Keratinocyte (primary cell): ENCODE measurements at regions not wholly inside any gene's neighbourhood (a gene's known extent, or its start where the extent isn't known, plus 50 kb on each side); places are given as distances from the start of the nearest gene placed in this dataset.

ENCODE experiments used
- DNase-seq: peaks from one replicate; pipeline ENCODE4 v3.0.0-alpha.2; 2011; ENCODE audit warnings: low read depth, missing footprints, low spot score
- FAIRE-seq: peaks from 2 replicates; lab custom pipeline; 2011; peaks lifted over from hg19 to GRCh38; lab: Jason Lieb, UNC
- H2AFZ ChIP-seq: 2 replicates; pipeline ENCODE4 v1.6.0; 2012; ENCODE audit warnings: low read length, control low read depth, inconsistent platforms; ENCODE audit not compliant: control insufficient read depth
- H3K27ac ChIP-seq: 2 replicates; pipeline ENCODE4 v1.5.1; 2011; ENCODE audit warnings: low read length; ENCODE audit not compliant: control insufficient read depth, insufficient read depth
- H3K27me3 ChIP-seq: 3 replicates; pipeline ENCODE4 v1.6.0; 2011; ENCODE audit warnings: low read length; ENCODE audit not compliant: control insufficient read depth, insufficient read depth; ENCODE audit errors: extremely low read depth
- H3K36me3 ChIP-seq, 2 experiments: 2 replicates in 1 of 2; 3 replicates in 1 of 2; pipeline ENCODE4 v1.5.1; 2011; ENCODE audit warnings: low read length in 2 of 2, mild to moderate bottlenecking in 1 of 2; ENCODE audit not compliant: control insufficient read depth in 2 of 2, insufficient read depth in 2 of 2; ENCODE audit errors: extremely low read depth in 1 of 2
- H3K4me1 ChIP-seq: 3 replicates; pipeline ENCODE4 v1.5.1; 2011; ENCODE audit warnings: low read length; ENCODE audit not compliant: control insufficient read depth, insufficient read depth; ENCODE audit errors: extremely low read depth
- H3K4me2 ChIP-seq: 3 replicates; pipeline ENCODE4 v1.6.0; 2011; ENCODE audit warnings: low read depth, low read length; ENCODE audit not compliant: control insufficient read depth, insufficient read depth; ENCODE audit errors: extremely low read depth
- H3K4me3 ChIP-seq, 3 experiments: fragments of 200-600 bp in 1 of 3; sonication (generic) in 1 of 3; 2 replicates in 2 of 3; 3 replicates in 1 of 3; pipeline ENCODE4 v1.5.1; 2011 to 2016; ENCODE audit warnings: low read length in 3 of 3, mild to moderate bottlenecking in 3 of 3, control low read depth in 2 of 3, inconsistent platforms in 1 of 3, low read depth in 1 of 3, mixed read lengths in 1 of 3, mixed run types in 1 of 3, moderate library complexity in 1 of 3; ENCODE audit not compliant: control insufficient read depth in 2 of 3, insufficient read depth in 2 of 3; ENCODE audit errors: extremely low read depth in 1 of 3
- H3K79me2 ChIP-seq: 2 replicates; pipeline ENCODE4 v1.6.0; 2012; ENCODE audit warnings: low read length; ENCODE audit not compliant: control insufficient read depth, insufficient read depth
- H3K9ac ChIP-seq: 3 replicates; pipeline ENCODE4 v1.6.0; 2011; ENCODE audit warnings: low read length; ENCODE audit not compliant: control insufficient read depth, insufficient read depth; ENCODE audit errors: extremely low read depth
- H3K9me1 ChIP-seq: 3 replicates; pipeline ENCODE4 v1.6.0; 2011; ENCODE audit warnings: low read length; ENCODE audit not compliant: control insufficient read depth, insufficient read depth; ENCODE audit errors: extremely low read depth
- H3K9me3 ChIP-seq: 2 replicates; pipeline ENCODE4 v1.5.1; 2012; ENCODE audit warnings: low read depth, low read length; ENCODE audit not compliant: control insufficient read depth
- H4K20me1 ChIP-seq: 3 replicates; pipeline ENCODE4 v1.6.0; 2011; ENCODE audit warnings: low read length; ENCODE audit not compliant: control insufficient read depth, insufficient read depth; ENCODE audit errors: extremely low read depth
- EZH2 ChIP-seq: IDR thresholded peaks from one replicate; pipeline ENCODE4 v1.6.1; 2012; ENCODE audit warnings: inconsistent platforms, mild to moderate bottlenecking, low read length, moderate library complexity
- dilution Hi-C: fragments of 300-500 bp; cut with MboI; formaldehyde crosslinking; loops from one replicate; pipeline ENCODE4 v1.7.0; 2020; ENCODE audit warnings: low sequenced_read_pairs; ENCODE audit not compliant: extremely low pct_ligation_motif_present
- TF ChIP-seq, protein P1 (sequence below), 3 experiments: IDR thresholded peaks in 1 of 3; conservative IDR thresholded peaks in 1 of 3; optimal IDR thresholded peaks in 1 of 3; 2 replicates in 2 of 3; 3 replicates in 1 of 3; pipeline versions ENCODE3 to v1.5.1; 2011; ENCODE audit warnings: low read length in 3 of 3, mild to moderate bottlenecking in 3 of 3, moderate library complexity in 2 of 3, control low read depth in 1 of 3, inconsistent platforms in 1 of 3; ENCODE audit not compliant: insufficient read depth in 2 of 3; ENCODE audit errors: extremely low read depth in 1 of 3

GRCh38 chr15:25955628-25956027 lies 92.5 kb upstream of the ATP10A start:
- H3K9me1 ChIP-seq = no peaks in the 10 kb centered on the region
- no peaks in the 10 kb centered on the region for H4K20me1 ChIP-seq
- dilution Hi-C loops = no loop called here
- FAIRE-seq (no peak), DNase-seq (no peak)
- no peaks in the 10 kb centered on the region for H3K36me3 ChIP-seq
- no peak overlapping the region for H3K9ac ChIP-seq
- H3K4me3 ChIP-seq = no peak overlapping the region
- no peak overlapping the region for H3K27ac ChIP-seq
- H3K79me2 ChIP-seq = no peaks in the 10 kb centered on the region
- TF ChIP-seq, protein P1, sequence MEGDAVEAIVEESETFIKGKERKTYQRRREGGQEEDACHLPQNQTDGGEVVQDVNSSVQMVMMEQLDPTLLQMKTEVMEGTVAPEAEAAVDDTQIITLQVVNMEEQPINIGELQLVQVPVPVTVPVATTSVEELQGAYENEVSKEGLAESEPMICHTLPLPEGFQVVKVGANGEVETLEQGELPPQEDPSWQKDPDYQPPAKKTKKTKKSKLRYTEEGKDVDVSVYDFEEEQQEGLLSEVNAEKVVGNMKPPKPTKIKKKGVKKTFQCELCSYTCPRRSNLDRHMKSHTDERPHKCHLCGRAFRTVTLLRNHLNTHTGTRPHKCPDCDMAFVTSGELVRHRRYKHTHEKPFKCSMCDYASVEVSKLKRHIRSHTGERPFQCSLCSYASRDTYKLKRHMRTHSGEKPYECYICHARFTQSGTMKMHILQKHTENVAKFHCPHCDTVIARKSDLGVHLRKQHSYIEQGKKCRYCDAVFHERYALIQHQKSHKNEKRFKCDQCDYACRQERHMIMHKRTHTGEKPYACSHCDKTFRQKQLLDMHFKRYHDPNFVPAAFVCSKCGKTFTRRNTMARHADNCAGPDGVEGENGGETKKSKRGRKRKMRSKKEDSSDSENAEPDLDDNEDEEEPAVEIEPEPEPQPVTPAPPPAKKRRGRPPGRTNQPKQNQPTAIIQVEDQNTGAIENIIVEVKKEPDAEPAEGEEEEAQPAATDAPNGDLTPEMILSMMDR (optimal IDR thresholded peaks at IDR 0.05 in 1 of 3, IDR thresholded peaks at IDR 0.05 in 1 of 3, conservative IDR thresholded peaks at IDR 0.05 in 1 of 3; ENCODE audit: extremely low read depth in 1 of 3, insufficient read depth in 2 of 3, low read length in 3 of 3) = no peak
- TF ChIP-seq EZH2 = no peak
- no peaks in the 10 kb centered on the region for H3K27me3 ChIP-seq
- H3K9me3 ChIP-seq = peaks cover 7% of the 10 kb centered on the region
- H2AFZ ChIP-seq = no peak overlapping the region
- H3K4me2 ChIP-seq = no peak overlapping the region
- no peaks in the 10 kb centered on the region for H3K4me1 ChIP-seq

- Histone ChIP-seq H3K9ac (no peak overlapping the region), H2AFZ (no peak overlapping the region), H4K20me1 (no peaks in the 10 kb centered on the region), H3K27ac (no peak overlapping the region), H3K27me3 (no peaks in the 10 kb centered on the region), H3K36me3 (no peaks in the 10 kb centered on the region), H3K9me1 (no peaks in the 10 kb centered on the region), H3K9me3 (peaks cover 7% of the 10 kb centered on the region), H3K4me3 (no peak overlapping the region), H3K4me2 (no peak overlapping the region), H3K4me1 (no peaks in the 10 kb centered on the region), H3K79me2 (no peaks in the 10 kb centered on the region)
- FAIRE-seq (no peak), DNase-seq (no peak)
- TF ChIP-seq EZH2 = no peak
- TF ChIP-seq, protein P1 (optimal IDR thresholded peaks at IDR 0.05 in 1 of 3, IDR thresholded peaks at IDR 0.05 in 1 of 3, conservative IDR thresholded peaks at IDR 0.05 in 1 of 3; ENCODE audit: extremely low read depth in 1 of 3, insufficient read depth in 2 of 3, low read length in 3 of 3) = no peak
- dilution Hi-C loops = no loop called here
Observed at GRCh38 chr15:25954398-25954797, 91.3 kb upstream of the ATP10A start.
